SJCRH30 (cell line): ENCODE measurements at regions not wholly inside any gene's neighbourhood (a gene's known extent, or its start where the extent isn't known, plus 50 kb on each side); places are given as distances from the start of the nearest gene placed in this dataset.
"Not testable (repeated sequence)": the region's sequence is repeated elsewhere in the genome, so short reads cannot be mapped to it uniquely, and the experiment has no call there.

ENCODE experiments used
- DNase-seq, 2 experiments: peaks; one replicate each; pipeline ENCODE4 v3.0.0-alpha.2; 2015 to 2020
- H3K27ac ChIP-seq: fragments of 250-450 bp; sonication (Bioruptor Pico); 2 replicates; pipeline ENCODE4 v1.5.1; 2020; ENCODE audit warnings: mild to moderate bottlenecking, moderate library complexity
- H3K27me3 ChIP-seq: fragments of 250-450 bp; sonication (Bioruptor Pico); 2 replicates; pipeline ENCODE4 v1.5.1; 2020; ENCODE audit warnings: mild to moderate bottlenecking, moderate library complexity
- H3K36me3 ChIP-seq: fragments of 250-450 bp; sonication (Bioruptor Pico); 2 replicates; pipeline ENCODE4 v1.5.1; 2020; ENCODE audit warnings: mild to moderate bottlenecking, moderate library complexity
- H3K4me1 ChIP-seq: fragments of 250-450 bp; sonication (Bioruptor Pico); 2 replicates; pipeline ENCODE4 v1.5.1; 2020; ENCODE audit warnings: mild to moderate bottlenecking, moderate library complexity
- H3K4me3 ChIP-seq: fragments of 250-450 bp; sonication (Bioruptor Pico); 2 replicates; pipeline ENCODE4 v1.5.1; 2020; ENCODE audit warnings: mild to moderate bottlenecking, moderate library complexity
- H3K9me3 ChIP-seq: fragments of 250-450 bp; sonication (Bioruptor Pico); replicated peaks from 2 replicates; pipeline ENCODE4 v1.5.1; 2020; ENCODE audit warnings: mild to moderate bottlenecking, moderate library complexity

DNA sequence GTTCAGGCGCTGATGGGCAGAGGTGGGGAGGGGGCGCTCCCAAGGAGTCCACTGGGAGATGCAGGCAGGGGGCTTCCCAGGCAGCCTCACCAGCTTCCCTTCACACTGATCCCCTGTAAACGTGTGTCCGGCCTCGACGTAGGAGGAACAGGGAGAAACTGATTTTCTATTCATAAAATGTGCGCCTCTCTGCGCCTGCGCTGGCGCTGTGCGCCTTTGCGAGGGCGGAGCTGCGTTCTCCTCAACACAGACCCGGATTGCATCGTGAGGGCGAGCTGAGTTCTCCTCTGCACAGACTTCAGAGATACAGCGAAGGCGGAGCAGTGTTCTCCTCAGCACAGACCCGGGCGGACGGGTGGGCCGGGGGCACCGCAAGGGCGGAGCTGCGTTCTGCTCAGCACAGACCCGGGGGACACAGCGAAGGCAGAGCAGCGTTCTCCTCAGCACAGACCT is 259.1 kb downstream of the GOLGA6L6 start:
- not testable (repeated sequence) for H3K27me3 ChIP-seq, H3K27ac ChIP-seq, H3K4me1 ChIP-seq, H3K9me3 ChIP-seq, H3K4me3 ChIP-seq, DNase-seq, H3K36me3 ChIP-seq

GRCh38 chr15:20281567-20282275 is 259.9 kb downstream of the GOLGA6L6 start:
- H3K9me3 ChIP-seq, H3K27me3 ChIP-seq, DNase-seq, H3K4me3 ChIP-seq, H3K36me3 ChIP-seq, H3K27ac ChIP-seq, H3K4me1 ChIP-seq: not testable (repeated sequence)

GRCh38 chr15:20280933-20281463 is 260.6 kb downstream of the GOLGA6L6 start:
- DNase-seq: no peak
- H3K36me3 ChIP-seq: no peaks in the 10 kb centered on the region
- no peak overlapping the region for H3K27ac ChIP-seq
- no peaks in the 10 kb centered on the region for H3K4me1 ChIP-seq
- H3K27me3 ChIP-seq: 0 out of 2 replicates have a peak, but pooled peaks cover 6% of the 10 kb centered on the region
- no peaks in the 10 kb centered on the region for H3K9me3 ChIP-seq
- H3K4me3 ChIP-seq: no peak overlapping the region

DNA sequence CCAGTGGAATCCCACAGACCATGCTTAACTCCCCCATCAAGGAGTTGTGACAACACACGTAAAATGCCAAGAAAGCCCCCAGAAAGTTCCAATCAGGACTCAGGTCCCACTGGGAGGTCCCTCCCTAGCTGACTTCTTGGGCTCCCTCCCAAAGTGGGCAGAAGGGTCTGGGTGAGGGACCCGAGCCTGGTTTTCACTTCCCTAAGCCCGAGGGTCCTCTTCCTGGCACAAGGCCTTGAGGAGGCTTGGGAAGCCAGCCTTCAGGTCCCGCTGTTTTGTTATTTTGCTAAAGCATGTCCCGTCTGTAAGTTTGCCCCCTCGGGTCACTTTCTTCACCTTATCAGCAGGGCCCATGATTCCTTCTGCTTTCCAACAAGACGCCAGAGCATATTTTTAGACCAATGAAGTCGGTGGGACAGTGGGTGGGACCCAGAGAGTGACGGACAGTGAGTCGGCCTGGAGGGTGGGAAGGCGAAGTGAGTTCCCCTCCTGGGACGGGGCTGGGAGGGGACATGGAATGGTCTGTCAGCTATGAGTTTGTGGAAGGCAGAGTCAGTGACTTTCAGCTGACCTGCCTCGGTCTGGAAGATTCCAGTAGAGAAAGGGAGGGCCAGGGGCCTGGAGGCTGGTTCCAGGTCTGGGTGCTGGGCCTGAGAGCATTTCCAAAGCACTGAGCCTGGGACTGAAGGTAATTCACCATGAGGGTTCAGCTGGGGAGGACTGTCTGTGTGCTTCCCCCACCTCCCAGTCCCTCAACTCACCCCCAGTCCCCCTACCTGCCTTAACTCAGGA is 261.3 kb downstream of the GOLGA6L6 start:
- H3K9me3 ChIP-seq, H3K4me1 ChIP-seq, H3K27ac ChIP-seq, H3K27me3 ChIP-seq, DNase-seq, H3K4me3 ChIP-seq, H3K36me3 ChIP-seq: not testable (repeated sequence)

GRCh38 chr15:20279056-20279455 is 262.5 kb downstream of the GOLGA6L6 start:
- H3K27me3 ChIP-seq, H3K27ac ChIP-seq, H3K4me1 ChIP-seq, H3K9me3 ChIP-seq, H3K4me3 ChIP-seq, DNase-seq, H3K36me3 ChIP-seq: not testable (repeated sequence)

DNA sequence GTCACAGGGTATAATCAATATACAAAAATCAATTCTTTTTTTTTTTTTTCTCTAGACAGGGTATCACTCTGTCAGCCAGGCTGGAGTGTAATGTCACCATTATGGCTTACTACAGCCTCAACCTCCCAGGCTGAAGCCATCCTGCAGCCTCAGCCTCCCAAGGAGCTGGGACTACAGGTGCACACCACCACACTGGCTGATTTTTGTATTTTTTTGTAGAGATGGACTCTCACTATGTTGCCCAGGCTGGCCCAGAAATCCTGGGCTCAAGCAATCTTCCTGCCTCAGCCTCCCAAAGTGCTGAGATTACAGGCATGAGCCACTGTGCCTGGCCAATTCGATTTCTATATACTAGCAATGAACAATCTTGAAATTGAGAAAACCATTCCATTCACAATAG is 263.2 kb downstream of the GOLGA6L6 start:
- not testable (repeated sequence) for H3K27me3 ChIP-seq, H3K9me3 ChIP-seq, H3K4me3 ChIP-seq, H3K27ac ChIP-seq, H3K4me1 ChIP-seq, H3K36me3 ChIP-seq, DNase-seq

DNA sequence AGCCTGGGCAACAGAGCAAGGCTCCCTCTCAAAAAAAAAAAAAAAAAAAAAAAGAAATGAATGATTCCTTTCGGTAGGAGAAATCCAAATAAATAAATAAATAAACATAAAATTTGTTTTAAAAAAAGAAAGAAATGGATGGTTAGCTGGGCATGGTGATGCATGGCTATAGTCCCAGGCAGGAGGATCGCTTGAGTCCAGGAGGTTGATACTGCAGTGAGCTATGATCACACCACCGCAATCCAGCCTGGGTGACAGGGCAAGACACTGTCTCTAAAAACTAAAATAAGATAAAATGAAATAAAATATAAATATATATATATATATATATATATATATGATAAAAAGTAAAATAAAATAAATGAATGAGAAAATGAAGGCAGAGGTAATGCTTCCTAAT is 264.1 kb downstream of the GOLGA6L6 start:
- H3K27me3 ChIP-seq, H3K27ac ChIP-seq, DNase-seq, H3K36me3 ChIP-seq, H3K4me3 ChIP-seq, H3K4me1 ChIP-seq, H3K9me3 ChIP-seq: not testable (repeated sequence)

- DNase-seq, H3K4me1 ChIP-seq, H3K9me3 ChIP-seq: not testable (repeated sequence)
Observed at GRCh38 chr15:20276312-20277114, 265.1 kb downstream of the GOLGA6L6 start.

DNA sequence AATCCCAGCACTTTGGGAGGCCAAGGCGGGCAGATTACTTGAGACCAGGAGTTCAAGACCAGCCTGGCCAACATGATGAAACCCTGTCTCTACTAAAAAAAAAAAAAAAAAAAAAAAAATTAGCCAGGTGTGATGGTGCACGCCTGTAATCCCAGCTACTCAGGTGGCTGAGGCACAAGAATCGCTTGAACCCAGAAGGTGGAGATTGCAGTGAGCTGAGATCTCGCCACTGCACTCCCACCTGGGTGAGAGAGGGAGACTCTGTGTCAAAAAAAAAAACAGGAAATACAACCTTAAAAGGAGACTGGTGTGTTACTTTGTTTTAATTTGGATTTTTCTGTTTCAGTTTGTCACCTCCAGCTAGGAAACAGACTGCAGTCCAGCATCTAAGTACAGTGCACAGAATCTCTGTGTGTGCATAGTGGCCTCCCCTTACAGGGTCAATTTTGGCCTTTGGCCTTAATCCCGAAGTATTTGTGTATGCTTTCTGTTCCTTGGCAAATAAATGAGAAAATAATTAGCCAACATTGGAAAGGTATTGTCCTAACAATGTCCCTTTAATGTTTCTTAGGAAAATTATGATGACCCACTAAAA is 266.1 kb downstream of the GOLGA6L6 start:
- H3K4me1 ChIP-seq, H3K9me3 ChIP-seq, H3K27ac ChIP-seq, H3K36me3 ChIP-seq, H3K4me3 ChIP-seq, DNase-seq, H3K27me3 ChIP-seq: not testable (repeated sequence)

More at GRCh38 chr15:20276312-20277114, 265.1 kb downstream of the GOLGA6L6 start:
- not testable (repeated sequence) for H3K4me3 ChIP-seq, H3K27me3 ChIP-seq, H3K36me3 ChIP-seq, H3K27ac ChIP-seq

- DNase-seq: no peak
- no peaks in the 10 kb centered on the region for H3K36me3 ChIP-seq
- peaks cover 2% of the 10 kb centered on the region; the same call in 1 of the 2 replicates for H3K27me3 ChIP-seq
- H3K9me3 ChIP-seq: no peaks in the 10 kb centered on the region
- no peak overlapping the region for H3K4me3 ChIP-seq
- no peak overlapping the region for H3K27ac ChIP-seq
- no peaks in the 10 kb centered on the region for H3K4me1 ChIP-seq
Observed at GRCh38 chr15:20272422-20273184, 269.0 kb downstream of the GOLGA6L6 start.

DNA sequence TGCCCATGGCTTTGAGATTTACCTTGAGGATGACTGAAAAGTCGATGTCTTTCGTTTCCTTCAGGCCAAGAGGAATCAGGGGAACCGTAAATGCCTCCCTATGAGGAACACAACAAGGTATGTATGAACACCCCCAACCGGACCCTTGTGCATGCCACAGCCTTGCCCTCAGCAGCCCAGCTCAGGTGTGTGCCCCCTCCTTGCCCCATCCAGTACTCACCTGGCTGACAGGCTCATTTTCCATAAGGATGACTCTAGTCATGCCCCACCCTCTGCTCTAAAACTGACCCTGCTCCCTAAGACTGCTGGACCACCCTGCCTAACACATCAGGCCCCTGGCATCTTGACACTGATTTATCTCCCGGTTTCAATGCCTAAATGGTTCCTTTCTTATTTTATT is 270.0 kb downstream of the GOLGA6L6 start:
- no peak for DNase-seq
- Histone ChIP-seq H3K4me1 (no peaks in the 10 kb centered on the region), H3K27ac (no peak overlapping the region), H3K4me3 (no peak overlapping the region), H3K9me3 (no peaks in the 10 kb centered on the region), H3K36me3 (no peaks in the 10 kb centered on the region), H3K27me3 (peaks cover 2% of the 10 kb centered on the region; the same call in 1 of the 2 replicates)

GRCh38 chr15:20269956-20270355 is 271.6 kb downstream of the GOLGA6L6 start:
- not testable (repeated sequence) for H3K4me3 ChIP-seq, H3K27me3 ChIP-seq, H3K27ac ChIP-seq, H3K4me1 ChIP-seq, H3K36me3 ChIP-seq, DNase-seq, H3K9me3 ChIP-seq

DNA sequence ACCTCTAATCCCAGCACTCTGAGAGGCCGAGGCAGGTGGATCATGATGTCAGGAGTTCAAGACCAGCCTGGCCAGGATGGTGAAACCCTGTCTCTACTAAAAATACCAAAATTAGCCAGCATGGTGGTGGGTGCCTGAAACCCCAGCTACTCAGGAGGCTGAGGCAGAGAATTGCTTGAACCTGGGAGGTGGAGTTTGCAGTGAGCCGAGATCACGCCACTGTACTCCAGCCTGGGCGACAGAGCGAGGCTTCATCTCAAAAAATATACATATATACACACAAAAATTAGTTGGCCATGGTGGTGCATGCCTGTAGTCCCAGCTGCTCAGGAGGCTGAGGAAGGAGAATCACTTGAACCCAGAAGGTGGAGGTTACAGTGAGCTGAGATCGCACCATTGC is 273.6 kb downstream of the GOLGA6L6 start:
- not testable (repeated sequence) for H3K4me1 ChIP-seq, H3K36me3 ChIP-seq, DNase-seq, H3K9me3 ChIP-seq, H3K27ac ChIP-seq, H3K27me3 ChIP-seq, H3K4me3 ChIP-seq
